OCI-LY1 (cell line): ENCODE measurements at regions not wholly inside any gene's neighbourhood (a gene's known extent, or its start where the extent isn't known, plus 50 kb on each side); places are given as distances from the start of the nearest gene placed in this dataset.

Experiments used
- H2AFZ ChIP-seq: fragments of 200-600 bp; sonication (generic), shearing (Covaris generic); 2 replicates; pipeline ENCODE4 v1.6.0; 2014; ENCODE audit warnings: antibody characterized with exemption, mild to moderate bottlenecking, low read length
- H3F3A ChIP-seq: fragments of 200-600 bp; sonication (generic), shearing (Covaris generic); 2 replicates; pipeline ENCODE4 v1.6.0; 2014; ENCODE audit warnings: mild to moderate bottlenecking, antibody characterized with exemption, low read length, moderate library complexity; ENCODE audit not compliant: insufficient read depth
- H3K27ac ChIP-seq: fragments of 200-600 bp; sonication (generic); 2 replicates; pipeline ENCODE4 v1.5.1; 2014; ENCODE audit warnings: low read length, mixed run types, mild to moderate bottlenecking, low read depth; ENCODE audit not compliant: poor library complexity, severe bottlenecking
- H3K27me3 ChIP-seq: fragments of 200-600 bp; sonication (generic); 2 replicates; pipeline ENCODE4 v1.6.0; 2014; ENCODE audit warnings: antibody characterized with exemption, mild to moderate bottlenecking, low read length, moderate library complexity; ENCODE audit not compliant: insufficient read depth
- H3K36me3 ChIP-seq: fragments of 200-600 bp; sonication (generic); 2 replicates; pipeline ENCODE4 v1.6.1; 2014; ENCODE audit warnings: mild to moderate bottlenecking, antibody characterized with exemption, low read length, moderate library complexity, mixed read lengths; ENCODE audit not compliant: insufficient read depth
- H3K4me1 ChIP-seq: fragments of 200-600 bp; sonication (generic); 2 replicates; pipeline ENCODE4 v1.5.1; 2014; ENCODE audit warnings: mild to moderate bottlenecking, low read length, moderate library complexity; ENCODE audit not compliant: insufficient read depth, severe bottlenecking
- H3K4me2 ChIP-seq: fragments of 200-600 bp; sonication (generic), shearing (Covaris generic); 2 replicates; pipeline ENCODE4 v1.6.1; 2014; ENCODE audit warnings: low read length
- H3K4me3 ChIP-seq: fragments of 200-600 bp; sonication (generic); 2 replicates; pipeline ENCODE4 v1.5.1; 2014; ENCODE audit warnings: low read length, low read depth, mild to moderate bottlenecking, mixed read lengths; ENCODE audit not compliant: poor library complexity, severe bottlenecking
- H3K79me2 ChIP-seq: fragments of 200-600 bp; shearing (Covaris generic); 2 replicates; pipeline ENCODE4 v1.6.1; 2016; ENCODE audit warnings: mixed run types, low read length, mixed read lengths; ENCODE audit not compliant: insufficient read depth
- H3K9ac ChIP-seq: fragments of 200-600 bp; sonication (generic), shearing (Covaris generic); 2 replicates; pipeline ENCODE4 v1.6.1; 2014; ENCODE audit warnings: mild to moderate bottlenecking, low read length, mixed read lengths
- H3K9me2 ChIP-seq: fragments of 200-600 bp; sonication (generic), shearing (Covaris generic); 2 replicates; pipeline ENCODE4 v1.6.1; 2014; ENCODE audit warnings: low read depth, mild to moderate bottlenecking, low read length, mixed read lengths
- H3K9me3 ChIP-seq: fragments of 200-600 bp; shearing (Covaris generic); 2 replicates; pipeline ENCODE4 v1.6.1; 2014; ENCODE audit warnings: low read length, mixed read lengths
- H4K20me1 ChIP-seq: fragments of 200-600 bp; sonication (generic), shearing (Covaris generic); 2 replicates; pipeline ENCODE4 v1.6.0; 2016; ENCODE audit warnings: mild to moderate bottlenecking, low read length; ENCODE audit not compliant: insufficient read depth
- EZH2 ChIP-seq: fragments of 200-600 bp; sonication (generic), shearing (Covaris generic); IDR thresholded peaks from 2 replicates; pipeline ENCODE4 v1.8.0; 2017; ENCODE audit warnings: borderline replicate concordance, mixed run types, mild to moderate bottlenecking, antibody characterized with exemption, low read length, moderate library complexity, mixed read lengths
- TF ChIP-seq, protein P1 (sequence below): fragments of 200-600 bp; sonication (generic), shearing (Covaris generic); IDR thresholded peaks from 2 replicates; pipeline ENCODE4 v1.5.1; 2017; ENCODE audit warnings: mild to moderate bottlenecking, antibody characterized with exemption, low read length, moderate library complexity, mixed read lengths

DNA sequence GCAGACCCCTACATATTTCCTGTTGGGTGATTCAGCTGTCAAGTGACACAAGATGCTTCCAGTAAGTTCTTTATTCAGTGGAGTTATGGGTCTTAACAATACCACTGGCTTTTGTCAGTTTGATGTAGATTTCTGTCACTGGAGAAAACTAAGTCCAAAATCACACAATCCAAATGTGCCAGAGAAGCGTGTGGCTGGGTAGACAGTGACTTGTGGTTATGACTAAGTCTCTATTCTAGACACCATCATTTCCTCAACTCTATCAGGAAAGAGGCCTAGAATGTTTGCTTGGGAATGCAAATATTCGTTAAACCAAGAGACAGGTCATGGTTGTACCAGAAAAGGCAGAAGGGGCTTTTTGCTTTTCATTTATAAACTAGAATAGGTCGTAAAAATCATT is 54.4 kb upstream of the HS3ST1 start:
- H3K4me2 ChIP-seq = no peak overlapping the region

DNA sequence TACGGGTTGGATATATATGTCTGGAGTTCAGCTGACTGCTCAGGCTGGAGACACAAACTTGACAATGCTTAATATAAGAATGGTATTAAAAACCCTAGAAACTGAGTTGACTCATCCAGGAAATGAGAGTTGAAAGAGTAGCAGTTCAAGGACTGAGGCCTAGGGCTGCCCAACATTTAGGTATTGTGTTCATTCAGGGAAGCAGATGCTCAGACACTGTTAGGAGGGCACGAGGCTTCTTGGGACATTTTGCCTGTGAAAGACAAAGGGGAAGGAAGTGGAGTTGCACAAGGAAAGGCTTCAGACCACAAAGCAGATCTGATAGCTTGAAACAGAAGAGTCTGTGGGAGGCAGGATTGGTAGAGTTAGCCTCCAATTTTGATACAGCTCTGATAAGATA is 52.0 kb upstream of the HS3ST1 start:
- Histone ChIP-seq H3F3A (no peaks in the 10 kb centered on the region), H3K9me2 (no peaks in the 10 kb centered on the region), H3K36me3 (no peaks in the 10 kb centered on the region), H3K4me1 (no peaks in the 10 kb centered on the region), H3K9ac (no peak overlapping the region), H3K9me3 (no peaks in the 10 kb centered on the region), H2AFZ (no peak overlapping the region), H4K20me1 (no peaks in the 10 kb centered on the region), H3K79me2 (no peaks in the 10 kb centered on the region), H3K4me2 (no peak overlapping the region), H3K27ac (no peak overlapping the region), H3K4me3 (no peak overlapping the region), H3K27me3 (no peaks in the 10 kb centered on the region)
- TF ChIP-seq, protein P1, sequence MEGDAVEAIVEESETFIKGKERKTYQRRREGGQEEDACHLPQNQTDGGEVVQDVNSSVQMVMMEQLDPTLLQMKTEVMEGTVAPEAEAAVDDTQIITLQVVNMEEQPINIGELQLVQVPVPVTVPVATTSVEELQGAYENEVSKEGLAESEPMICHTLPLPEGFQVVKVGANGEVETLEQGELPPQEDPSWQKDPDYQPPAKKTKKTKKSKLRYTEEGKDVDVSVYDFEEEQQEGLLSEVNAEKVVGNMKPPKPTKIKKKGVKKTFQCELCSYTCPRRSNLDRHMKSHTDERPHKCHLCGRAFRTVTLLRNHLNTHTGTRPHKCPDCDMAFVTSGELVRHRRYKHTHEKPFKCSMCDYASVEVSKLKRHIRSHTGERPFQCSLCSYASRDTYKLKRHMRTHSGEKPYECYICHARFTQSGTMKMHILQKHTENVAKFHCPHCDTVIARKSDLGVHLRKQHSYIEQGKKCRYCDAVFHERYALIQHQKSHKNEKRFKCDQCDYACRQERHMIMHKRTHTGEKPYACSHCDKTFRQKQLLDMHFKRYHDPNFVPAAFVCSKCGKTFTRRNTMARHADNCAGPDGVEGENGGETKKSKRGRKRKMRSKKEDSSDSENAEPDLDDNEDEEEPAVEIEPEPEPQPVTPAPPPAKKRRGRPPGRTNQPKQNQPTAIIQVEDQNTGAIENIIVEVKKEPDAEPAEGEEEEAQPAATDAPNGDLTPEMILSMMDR = no peak
- TF ChIP-seq EZH2 = no peak

More for the DNA sequence above, 54.4 kb upstream of the HS3ST1 start:
- no peak overlapping the region for H2AFZ ChIP-seq
- no peaks in the 10 kb centered on the region for H3K4me1 ChIP-seq
- no peaks in the 10 kb centered on the region for H3K36me3 ChIP-seq
- H3K79me2 ChIP-seq = no peaks in the 10 kb centered on the region
- no peaks in the 10 kb centered on the region for H3F3A ChIP-seq
- no peak overlapping the region for H3K27ac ChIP-seq
- no peaks in the 10 kb centered on the region for H3K9me2 ChIP-seq
- H3K4me3 ChIP-seq = no peak overlapping the region
- no peaks in the 10 kb centered on the region for H4K20me1 ChIP-seq
- H3K27me3 ChIP-seq = no peaks in the 10 kb centered on the region
- TF ChIP-seq, protein P1 = no peak
- TF ChIP-seq EZH2 = no peak
- H3K9me3 ChIP-seq = no peaks in the 10 kb centered on the region
- no peak overlapping the region for H3K9ac ChIP-seq
